HG03432 (cell line): ENCODE measurements at regions not wholly inside any gene's neighbourhood (a gene's known extent, or its start where the extent isn't known, plus 50 kb on each side); places are given as distances from the start of the nearest gene placed in this dataset.

Source experiments
- ATAC-seq: cut with Tn5 transposase; IDR thresholded peaks from one replicate; pipeline ENCODE4 v1.9.1; 2021; ENCODE audit warnings: mild to moderate bottlenecking, moderate library complexity; ENCODE audit not compliant: unreplicated experiment

DNA sequence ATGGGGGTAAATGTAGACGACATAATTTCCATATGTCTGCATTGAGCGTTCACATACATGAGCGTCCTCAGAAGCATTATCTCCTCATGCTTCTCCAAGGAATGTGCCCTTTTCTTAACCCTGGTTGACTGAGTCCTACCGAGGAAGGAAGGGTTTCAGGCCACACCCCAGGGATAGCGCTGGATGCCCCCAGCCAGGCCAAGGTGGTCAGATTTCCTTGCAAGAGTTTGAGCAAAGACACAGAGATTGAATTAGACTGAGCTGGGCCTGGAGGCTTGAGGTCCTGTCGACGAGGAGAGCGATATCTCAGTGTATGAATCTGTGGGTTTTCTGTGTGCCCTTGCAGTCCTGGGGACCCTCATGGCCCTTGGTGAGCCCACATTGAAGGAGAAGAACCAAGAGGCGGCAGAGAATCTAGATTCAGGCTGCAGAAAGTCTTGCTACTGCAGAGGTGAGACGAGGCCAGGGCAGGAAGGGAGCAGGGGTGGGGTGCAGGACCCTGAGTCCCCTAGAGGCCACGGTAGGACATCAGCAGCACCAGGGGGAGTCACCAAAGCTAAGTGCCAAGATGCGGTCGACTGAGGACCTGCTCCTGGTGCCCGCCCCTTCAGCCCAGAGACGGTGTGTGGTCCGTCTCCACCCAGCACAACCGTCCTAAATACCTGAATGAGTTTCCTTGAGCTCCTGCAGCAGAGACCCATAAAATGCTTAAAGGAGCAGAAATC lies 94.7 kb upstream of the DIO3 start:
- no peak for ATAC-seq

DNA sequence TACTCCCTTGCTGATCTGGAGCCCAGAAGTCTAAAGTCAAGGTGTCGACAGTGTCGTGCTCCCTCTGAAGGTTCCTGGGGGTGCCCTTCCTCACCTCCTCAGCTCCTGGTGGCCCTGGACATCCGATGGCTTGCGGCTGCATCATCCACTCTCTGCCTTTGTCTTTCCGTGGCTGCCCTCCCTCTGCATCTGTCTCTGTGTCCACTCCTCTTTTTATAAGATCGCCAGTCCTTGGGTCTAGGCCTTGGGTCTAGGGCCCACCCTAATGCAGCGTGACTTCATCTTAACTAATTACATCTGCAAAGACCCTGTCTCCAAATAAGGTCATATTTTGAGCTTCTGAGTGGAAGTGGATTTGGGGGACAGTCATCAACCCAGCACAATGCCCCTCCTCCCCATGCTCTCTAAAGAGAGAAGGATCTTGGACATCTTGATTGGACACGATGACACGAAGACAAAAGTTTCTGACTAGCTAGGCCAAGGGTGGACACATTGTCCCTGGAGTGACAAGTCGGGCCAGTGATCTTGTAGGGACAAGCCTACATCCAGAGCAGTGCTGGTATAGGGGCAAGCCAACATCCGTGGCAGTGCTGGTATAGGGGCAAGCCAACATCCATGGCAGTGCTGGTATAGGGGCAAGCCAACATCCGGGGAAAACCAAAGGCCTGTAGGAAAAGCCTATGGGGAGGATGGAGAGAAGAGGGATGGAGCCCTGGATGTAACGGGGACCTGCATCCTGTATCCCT lies 93.9 kb upstream of the DIO3 start:
- no peak for ATAC-seq

DNA sequence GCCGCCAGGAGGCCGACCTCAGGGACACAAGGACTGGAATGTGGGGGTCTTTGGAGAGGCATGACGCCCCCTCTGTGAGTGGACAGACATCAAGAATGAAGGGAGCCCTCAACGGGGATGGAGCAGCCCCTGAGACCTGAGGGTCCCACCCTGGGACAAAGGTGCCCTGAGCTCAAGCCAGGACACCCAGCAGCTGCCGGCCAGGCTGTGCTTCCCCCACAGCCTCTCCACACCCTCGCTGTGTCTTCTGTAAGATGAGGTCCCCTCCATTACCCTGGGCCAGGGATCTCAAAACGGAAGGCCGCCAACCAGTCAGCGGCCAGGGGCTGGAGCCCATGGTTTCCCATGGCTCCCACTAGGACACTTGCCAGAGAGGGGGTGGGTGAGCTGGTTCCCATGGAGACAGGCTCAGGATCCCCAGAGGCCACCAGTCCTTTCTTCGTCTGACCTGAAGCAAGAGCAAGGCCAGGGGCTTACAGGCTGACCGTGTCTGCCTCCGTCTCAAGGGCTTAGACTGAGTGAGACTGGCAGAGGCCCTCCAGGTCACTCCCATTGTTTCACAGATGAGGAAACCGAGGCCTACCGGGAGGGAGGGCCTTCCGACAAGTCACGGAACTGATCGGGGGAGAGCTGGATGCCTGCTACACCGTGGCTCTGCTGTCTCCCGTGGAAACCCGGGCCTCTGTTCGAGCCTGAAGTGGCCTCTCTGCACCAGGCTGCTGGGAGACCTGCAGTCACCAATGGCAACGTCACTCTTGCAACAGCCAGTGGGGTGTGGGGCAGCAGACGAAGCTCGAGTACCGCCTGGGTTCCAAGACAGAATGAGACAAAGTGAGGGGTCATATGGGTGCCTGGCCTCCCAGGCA lies 91.7 kb upstream of the DIO3 start:
- ATAC-seq = no peak

DNA sequence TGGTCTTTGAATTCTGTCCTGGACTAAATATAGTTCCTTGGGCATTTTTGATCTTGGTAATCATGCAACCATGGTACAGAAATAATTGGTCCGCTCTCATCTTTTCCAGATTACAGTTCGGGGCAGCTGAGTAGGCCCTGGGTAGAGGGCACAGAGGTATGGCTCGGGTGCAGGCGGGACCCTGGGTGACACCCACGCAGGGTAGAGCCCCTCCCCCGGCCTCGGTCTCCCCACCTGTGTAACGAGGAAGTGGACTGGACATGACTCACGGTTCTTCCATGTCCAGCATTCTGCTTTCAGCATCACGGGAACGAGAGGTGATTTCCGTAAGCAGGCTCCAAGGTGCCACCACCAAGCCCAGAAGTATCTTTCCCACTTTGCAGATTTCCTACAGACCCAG lies 91.0 kb upstream of the DIO3 start:
- ATAC-seq = no peak

DNA sequence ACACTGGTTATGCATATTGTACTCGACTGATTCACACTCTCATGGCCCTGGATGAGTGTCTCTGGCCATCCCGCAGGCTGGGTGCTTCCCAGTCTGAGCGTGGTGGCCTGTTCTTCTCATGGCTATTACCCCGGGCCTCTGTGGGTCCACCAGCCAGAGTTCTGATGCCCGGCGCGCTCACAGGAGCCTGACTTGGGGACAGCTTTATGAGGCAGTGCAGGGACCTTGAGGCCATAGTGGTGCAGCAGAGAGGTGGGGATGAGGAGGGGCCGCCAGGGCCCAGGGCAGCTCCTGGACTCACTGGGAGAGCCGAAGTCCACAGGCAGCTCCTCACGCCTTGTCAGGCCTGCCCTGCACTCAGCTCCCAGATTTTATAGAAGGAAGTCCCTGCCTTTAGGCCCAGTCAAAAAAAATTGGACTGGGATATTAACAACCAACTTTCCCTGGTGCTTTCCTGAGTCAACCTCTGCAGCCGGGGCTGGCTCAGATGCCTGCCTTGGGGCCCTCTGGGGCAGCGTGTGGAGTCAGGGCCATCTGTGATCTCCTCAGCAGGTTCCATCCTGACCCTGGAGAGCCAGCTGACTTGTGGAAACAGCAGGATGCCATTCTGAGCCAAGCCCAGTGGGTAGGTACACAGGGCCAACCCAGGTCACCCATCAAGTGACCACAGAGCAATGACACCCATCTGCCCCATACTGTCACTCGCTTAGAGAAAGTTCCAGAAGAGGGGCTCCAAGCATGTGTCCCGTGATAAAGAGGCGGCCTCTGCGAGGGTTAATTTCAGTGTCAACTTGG lies 89.4 kb upstream of the DIO3 start:
- ATAC-seq = no peak

DNA sequence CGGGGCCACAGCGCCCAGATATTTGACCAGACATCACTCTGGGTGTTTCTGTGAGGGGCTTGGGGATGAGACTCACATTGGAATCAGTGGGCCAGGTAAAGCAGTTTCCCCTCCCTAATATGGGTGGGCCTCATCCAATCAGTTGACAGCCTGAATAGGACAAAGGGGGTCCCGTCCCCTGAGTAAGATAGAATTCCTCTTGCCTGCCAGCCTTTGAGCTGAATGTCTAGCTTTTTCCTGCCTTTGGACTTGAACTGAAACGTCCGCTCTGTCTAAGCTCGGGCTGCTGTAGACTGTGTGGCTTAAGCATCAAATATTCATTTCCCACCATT lies 88.8 kb upstream of the DIO3 start:
- no peak for ATAC-seq

DNA sequence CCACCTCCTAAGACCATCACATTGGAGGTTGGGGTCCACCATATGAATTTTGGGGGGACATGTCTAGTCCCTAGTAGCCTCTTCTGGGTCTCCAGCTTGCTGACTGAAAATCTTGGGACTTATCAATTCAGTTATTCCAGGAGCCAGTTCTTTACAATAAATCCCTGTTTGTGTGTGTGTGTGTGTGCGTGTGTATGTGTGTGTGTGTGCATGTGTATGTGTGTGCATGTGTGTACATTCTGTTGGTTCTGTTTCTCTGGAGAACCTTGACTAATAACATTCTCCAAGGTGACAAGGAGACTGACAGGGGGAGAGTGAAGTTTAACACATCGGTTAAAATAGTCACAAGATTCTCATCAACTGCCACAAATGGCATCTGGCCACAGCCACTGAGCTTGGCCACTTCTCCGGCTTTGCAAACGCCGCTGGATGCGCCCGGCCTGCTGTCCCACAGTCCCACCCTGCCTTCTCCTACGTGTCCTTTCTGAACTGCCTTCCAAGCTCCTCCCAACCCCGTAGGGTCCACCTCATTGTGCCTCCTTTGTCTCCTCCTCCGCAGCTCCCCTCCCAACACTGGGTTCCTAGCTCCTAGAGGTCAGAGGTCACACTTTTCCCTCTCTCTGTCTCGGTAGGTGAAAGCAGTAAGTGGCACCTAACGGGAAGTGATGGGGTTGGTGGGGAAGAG lies 88.1 kb upstream of the DIO3 start:
- ATAC-seq = no peak

DNA sequence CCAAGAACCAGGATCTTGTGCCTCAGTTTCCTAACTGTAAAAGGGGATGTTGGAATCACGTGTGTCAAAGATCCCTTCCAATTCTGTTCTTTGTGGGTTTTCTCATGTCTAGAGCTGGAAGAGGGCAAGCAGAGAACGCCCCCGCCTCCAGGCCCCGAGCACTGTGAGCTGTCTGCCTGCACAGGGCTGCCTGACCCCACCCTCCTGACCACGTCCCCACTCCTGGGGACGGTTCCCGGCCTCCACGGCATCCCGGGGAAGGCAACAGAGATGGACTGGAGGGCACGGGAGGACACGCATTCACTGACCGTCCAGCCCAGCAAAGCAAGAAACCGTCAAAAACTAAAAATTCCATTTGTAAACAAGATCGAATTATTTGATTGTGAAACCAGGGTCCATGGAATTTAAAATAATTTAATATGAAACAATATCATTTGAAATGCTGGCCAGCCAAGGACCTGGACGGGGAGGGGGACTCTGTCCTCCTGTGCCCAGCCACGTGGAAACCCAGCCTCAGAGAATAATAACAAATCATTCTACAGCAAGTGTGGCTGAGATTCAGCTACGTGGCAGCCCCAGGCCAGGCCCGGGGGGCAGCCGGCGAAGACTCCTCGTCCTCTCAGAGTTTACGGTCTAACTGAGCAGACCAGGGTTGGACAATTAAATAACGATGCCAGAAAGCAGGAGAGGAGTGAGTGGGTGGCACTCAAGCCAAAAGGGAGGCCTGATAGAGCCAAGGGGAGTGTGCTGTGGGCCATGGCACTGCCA lies 87.3 kb upstream of the DIO3 start:
- no peak for ATAC-seq

DNA sequence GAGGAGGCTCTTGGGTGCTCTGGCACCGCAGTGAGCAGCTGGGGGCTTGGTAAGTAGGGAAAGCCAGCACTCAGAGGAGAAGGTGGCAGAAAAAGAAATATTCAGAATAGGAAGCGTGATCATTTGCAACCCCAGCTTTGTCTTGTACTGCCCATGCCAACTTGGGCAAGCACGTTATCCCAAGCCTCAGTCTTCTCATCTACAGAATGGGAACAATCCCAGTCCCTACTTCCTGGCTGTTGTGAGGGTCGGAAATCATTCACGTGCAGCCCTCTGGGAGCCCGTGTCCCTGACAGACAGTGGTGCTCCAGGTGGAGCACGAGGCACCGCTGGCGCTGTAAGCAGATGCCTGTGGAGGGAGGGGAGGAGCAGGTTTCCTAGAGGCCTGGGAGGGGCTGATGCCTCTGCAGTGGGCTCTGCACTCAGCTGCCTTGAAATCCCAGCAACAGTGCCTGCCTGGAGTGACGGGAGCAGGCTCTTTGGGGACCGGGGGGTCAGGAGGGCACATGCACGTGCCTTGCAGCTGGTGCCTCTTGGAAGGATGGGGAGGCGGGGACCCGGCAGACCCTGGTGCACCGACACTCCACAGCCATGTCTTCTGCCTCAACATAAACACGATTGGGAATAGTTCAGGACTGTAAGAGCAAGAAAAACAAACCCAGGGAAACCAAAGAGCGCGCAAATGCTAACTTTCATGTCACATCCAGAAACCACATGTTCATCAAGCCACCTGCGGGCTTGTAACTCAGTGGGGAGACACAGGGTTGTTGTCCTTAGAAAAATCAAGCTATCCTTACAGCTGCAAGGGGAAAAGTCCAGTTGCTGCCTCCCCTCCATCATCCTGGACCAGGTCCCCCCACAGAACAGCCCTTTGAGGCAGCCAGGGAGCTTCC lies 86.5 kb upstream of the DIO3 start:
- no peak for ATAC-seq

DNA sequence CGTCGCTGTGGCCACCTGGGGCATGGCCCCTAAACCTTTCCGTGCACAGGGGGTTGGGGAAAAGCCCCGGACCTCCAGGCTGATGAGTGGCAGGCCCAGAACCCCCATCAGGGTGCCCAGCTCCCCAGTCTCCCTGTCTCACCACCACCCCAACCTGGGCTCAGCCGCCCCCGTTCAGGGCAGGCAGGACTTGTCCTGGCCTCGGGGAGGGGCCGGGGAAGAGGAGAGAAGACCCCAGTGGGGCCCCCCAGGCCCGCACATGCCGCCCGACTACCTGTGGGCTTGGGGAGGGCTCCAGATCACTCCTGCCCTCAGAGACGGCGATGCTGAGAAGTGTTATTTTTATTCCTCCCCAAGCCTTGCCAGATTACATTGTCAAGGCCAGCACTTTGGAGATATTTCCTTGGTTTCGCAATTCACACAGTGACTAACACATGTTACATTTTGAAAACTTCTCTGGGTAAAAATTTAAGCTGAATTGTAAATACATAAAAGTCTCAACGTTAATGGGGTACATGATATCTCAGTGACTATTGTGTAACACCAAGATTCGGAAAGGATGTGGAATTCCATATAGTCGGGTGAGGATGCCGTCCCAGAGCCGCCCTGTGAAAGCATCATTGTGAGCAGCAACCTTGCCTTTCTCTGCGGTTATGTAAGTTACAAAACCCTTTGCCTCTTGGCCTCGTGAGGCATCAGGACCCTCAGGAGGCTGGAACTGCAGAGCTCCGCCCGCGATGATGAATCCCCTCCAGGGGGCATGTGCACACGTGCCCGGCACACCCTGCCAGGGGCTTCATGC lies 85.6 kb upstream of the DIO3 start:
- no peak for ATAC-seq

DNA sequence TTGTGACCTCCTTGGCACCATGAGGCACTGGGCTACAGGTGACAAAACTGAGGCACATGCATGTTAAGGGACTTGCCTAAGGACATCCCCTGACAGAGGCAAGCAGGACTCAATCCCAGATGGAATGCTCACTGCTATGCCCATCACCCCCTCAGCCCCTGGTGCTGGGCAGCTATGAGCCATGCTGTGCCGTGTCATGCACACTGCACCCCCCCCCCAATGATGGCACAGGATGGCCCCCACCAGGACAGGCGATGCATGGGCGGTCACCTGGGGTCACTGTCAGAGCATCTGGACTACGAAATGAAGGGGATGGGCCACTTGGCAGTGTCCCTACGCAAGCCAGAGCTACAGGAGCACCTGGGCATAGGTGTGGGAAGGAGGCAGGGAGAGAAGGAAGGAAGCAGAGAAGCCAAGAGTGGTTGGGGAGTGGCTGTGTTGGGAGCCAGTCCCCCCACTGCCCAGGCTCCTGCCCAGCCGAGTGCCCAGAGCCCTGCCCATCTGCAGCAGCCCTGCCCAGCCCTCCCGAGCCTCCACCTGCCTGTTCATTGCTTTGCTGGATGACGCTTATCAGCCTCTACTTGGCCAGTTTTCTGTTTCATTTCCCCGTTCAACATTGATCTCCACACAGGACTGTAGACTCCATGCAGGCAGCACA lies 84.9 kb upstream of the DIO3 start:
- no peak for ATAC-seq

DNA sequence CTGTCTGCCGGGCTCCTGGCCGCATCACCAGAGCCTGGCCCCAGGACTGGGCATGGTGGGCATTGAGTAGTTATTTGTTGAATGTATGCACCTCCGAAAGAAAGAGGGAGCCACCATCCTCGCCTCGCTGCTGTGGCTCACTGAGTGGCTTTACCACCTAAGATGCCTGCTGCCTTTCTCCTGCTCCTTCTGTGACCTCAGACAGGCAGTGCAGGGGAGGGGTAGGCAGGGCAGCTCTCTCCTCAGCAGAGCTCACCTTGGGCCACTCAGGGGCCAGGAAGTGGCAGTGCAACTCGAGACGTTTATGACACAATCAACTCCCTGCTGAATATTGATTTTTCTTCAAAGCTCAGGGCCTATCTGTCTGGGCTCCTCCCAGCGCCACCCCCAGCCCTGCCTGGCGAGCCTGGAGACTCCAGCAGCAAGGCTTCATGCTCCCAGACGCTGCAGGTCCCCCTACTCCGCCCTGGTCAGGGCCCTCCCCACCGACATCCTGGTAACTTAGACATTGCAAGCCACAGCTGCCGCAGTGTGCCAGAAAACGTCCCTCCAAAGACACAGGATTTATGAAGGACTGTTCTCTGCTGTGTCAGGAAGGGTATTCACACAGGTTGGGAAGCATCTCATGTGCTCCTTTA lies 84.3 kb upstream of the DIO3 start:
- ATAC-seq = no peak

DNA sequence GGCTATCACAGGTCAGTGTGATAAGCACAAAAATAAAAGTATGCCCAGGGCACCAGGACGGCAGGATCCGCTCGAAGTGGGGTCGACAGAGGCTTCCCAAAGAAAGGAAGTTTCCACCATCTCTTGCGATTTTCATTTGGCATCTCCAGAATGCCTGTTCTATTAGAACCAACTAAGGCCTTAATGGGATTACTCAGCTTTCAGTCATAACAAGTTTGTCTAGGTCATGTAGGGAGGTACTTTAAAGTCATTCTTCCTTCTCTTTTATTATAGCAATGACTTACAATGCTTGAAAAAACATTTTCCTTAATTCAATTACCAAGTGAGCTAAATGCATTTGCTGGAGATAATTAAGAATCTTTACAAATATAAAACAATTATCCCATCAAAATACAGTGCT lies 83.6 kb upstream of the DIO3 start:
- ATAC-seq = no peak

DNA sequence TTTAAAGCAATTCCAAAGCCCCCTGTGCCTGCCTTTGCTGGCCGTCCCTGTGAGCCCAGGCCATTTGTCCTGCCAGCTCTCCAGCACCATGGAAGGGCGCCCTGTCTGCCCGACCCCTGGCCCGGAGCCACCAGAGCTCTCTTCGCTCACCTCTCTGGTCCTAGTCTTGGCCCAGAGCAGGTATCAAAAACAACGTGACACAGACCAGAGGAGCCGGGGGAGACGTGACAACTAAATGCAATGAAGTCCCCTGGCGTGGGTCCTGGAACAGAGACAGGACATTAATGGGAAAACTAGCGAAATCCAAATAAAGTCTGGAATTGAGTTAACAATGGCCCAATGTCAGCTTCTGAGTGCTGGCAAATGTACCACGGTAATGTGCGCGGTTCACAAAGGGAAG lies 83.2 kb upstream of the DIO3 start:
- no peak for ATAC-seq

DNA sequence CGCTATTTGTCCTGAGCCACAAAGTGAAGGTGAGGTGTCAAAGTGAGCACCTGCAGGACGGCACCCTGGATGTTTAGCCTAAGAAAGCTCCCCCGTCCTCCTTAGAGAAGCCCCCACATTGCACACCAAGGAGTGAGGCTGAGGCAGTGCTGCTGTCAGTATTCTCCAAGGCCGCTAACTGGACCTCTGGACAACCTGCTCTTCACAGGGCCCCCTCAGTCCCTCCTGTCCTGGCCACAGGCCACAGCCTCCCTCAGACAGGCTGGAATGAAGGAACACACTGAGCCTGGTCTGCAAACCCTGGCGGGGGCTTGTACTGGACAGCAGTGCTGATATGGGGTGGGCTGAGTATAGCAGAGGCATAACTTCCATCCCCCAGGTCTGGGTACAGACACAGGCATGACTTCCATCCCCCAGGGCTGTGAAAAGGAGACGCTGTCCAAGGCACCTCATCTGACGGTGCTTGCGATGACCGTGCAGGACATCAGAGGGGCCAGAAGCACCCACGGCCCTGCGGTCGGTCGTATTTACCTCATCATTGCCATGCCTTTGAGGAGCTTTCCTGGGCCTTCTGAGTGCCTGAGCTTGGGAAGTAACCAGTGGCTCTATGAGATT lies 82.4 kb upstream of the DIO3 start:
- ATAC-seq = no peak

DNA sequence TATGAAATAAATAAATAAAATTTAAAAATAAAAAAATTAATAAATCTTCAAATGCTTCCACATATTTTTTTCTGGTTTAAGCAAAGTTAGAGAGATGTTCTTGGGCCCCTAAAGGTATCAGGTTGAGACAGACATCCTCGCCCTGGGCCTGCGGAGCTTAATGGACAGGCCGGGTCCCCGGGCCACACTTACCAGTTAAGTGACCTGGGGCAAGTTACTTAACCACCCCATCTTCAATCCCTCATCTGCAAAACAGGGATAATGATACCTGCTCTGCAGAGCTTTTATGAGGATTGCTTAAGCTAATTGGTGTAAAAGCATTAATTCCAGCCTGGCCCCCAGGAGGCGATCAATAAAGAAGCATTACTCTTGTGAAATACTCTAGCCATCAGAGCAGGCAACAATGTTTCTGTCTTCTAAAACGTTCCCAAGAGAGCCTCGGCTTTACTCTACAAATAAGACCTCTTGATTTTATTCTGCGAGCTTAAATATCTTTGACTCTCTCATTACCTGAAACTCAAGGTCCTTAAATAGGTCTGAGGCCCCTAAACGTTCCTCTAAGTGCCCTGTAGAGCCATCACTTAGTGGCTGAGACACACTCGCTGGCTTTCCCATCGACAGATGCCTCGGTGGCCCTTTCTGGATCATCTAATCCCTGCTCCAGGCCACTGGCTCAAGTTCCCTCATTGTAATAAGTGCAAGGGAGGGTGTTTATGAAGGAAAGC lies 81.1 kb upstream of the DIO3 start:
- no peak for ATAC-seq
